SK-N-SH (cell line): ENCODE measurements at regions not wholly inside any gene's neighbourhood (a gene's known extent, or its start where the extent isn't known, plus 50 kb on each side); places are given as distances from the start of the nearest gene placed in this dataset.

Experiments
- EZH2phosphoT487 ChIP-seq: fragments of 200-600 bp; sonication (generic); IDR thresholded peaks from 2 replicates; pipeline ENCODE4 v1.6.1; 2017; ENCODE audit warnings: low read depth, mixed run types, mild to moderate bottlenecking, antibody characterized with exemption, moderate library complexity, borderline replicate concordance
- NRF1 ChIP-seq: IDR thresholded peaks from 2 replicates; pipeline ENCODE4 v1.6.1; 2012; ENCODE audit warnings: low read depth, mild to moderate bottlenecking, low read length
- RAD21 ChIP-seq: IDR thresholded peaks from 2 replicates; pipeline ENCODE4 v1.6.1; 2012; ENCODE audit warnings: mild to moderate bottlenecking, low read length
- REST ChIP-seq: IDR thresholded peaks from 2 replicates; pipeline ENCODE4 v1.6.1; 2012; ENCODE audit warnings: mild to moderate bottlenecking, low read depth, low read length, moderate library complexity
- RFX5 ChIP-seq: IDR thresholded peaks from 2 replicates; pipeline ENCODE4 v1.6.1; 2012; ENCODE audit warnings: mild to moderate bottlenecking, improper control_type of control experiment, low read length
- TAF1 ChIP-seq: IDR thresholded peaks from 2 replicates; pipeline ENCODE4 v1.6.1; 2012; ENCODE audit warnings: low read depth, mild to moderate bottlenecking, low read length, moderate library complexity, borderline replicate concordance
- TCF12 ChIP-seq: IDR thresholded peaks from 2 replicates; pipeline ENCODE4 v1.4.0; 2012
- TF ChIP-seq, protein P1 (sequence below): IDR thresholded peaks from 2 replicates; pipeline ENCODE4 v1.4.0; 2012; ENCODE audit warnings: low read depth
- TF ChIP-seq, protein P2 (sequence below): fragments of 200-600 bp; sonication (generic); IDR thresholded peaks from 2 replicates; pipeline ENCODE4 v1.6.1; 2017; ENCODE audit warnings: antibody characterized with exemption, mild to moderate bottlenecking, moderate library complexity
- TF ChIP-seq, protein P3 (sequence below): IDR thresholded peaks from 2 replicates; pipeline ENCODE4 v1.4.0; 2012; ENCODE audit warnings: low read depth, borderline replicate concordance

GRCh38 chr15:47932261-47932660, 188.5 kb upstream of the SLC24A5 start:
- TF ChIP-seq, protein P1, sequence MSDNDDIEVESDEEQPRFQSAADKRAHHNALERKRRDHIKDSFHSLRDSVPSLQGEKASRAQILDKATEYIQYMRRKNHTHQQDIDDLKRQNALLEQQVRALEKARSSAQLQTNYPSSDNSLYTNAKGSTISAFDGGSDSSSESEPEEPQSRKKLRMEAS: no peak
- TF ChIP-seq, protein P2, sequence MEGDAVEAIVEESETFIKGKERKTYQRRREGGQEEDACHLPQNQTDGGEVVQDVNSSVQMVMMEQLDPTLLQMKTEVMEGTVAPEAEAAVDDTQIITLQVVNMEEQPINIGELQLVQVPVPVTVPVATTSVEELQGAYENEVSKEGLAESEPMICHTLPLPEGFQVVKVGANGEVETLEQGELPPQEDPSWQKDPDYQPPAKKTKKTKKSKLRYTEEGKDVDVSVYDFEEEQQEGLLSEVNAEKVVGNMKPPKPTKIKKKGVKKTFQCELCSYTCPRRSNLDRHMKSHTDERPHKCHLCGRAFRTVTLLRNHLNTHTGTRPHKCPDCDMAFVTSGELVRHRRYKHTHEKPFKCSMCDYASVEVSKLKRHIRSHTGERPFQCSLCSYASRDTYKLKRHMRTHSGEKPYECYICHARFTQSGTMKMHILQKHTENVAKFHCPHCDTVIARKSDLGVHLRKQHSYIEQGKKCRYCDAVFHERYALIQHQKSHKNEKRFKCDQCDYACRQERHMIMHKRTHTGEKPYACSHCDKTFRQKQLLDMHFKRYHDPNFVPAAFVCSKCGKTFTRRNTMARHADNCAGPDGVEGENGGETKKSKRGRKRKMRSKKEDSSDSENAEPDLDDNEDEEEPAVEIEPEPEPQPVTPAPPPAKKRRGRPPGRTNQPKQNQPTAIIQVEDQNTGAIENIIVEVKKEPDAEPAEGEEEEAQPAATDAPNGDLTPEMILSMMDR: no peak
- TF ChIP-seq EZH2phosphoT487 (no peak), TAF1 (no peak), NRF1 (no peak), REST (no peak), RFX5 (no peak), RAD21 (no peak), TCF12 (no peak)
- TF ChIP-seq, protein P3, sequence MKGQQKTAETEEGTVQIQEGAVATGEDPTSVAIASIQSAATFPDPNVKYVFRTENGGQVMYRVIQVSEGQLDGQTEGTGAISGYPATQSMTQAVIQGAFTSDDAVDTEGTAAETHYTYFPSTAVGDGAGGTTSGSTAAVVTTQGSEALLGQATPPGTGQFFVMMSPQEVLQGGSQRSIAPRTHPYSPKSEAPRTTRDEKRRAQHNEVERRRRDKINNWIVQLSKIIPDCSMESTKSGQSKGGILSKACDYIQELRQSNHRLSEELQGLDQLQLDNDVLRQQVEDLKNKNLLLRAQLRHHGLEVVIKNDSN: no peak
